ENCODE measurements at regions not wholly inside any gene's neighbourhood (a gene's known extent, or its start where the extent isn't known, plus 50 kb on each side); places are given as distances from the start of the nearest gene placed in this dataset.

- TF ChIP-seq POLR2AphosphoS5 (IDR thresholded peaks at IDR 0.05; ENCODE audit: borderline replicate concordance, low read depth, low read length) (no peak), EZH2 (IDR thresholded peaks at IDR 0.05) (no peak)
These were observed 129.6 kb downstream of the SEMA6D start for GRCh38 chr15:47846876-47847275.
